ENCODE measurements at regions not wholly inside any gene's neighbourhood (a gene's known extent, or its start where the extent isn't known, plus 50 kb on each side); places are given as distances from the start of the nearest gene placed in this dataset.
"Not testable (repeated sequence)": the region's sequence is repeated elsewhere in the genome, so short reads cannot be mapped to it uniquely, and the experiment has no call there.

GRCh38 chr12:94831081-94831751, 172.3 kb downstream of the NDUFA12 start:
- Histone ChIP-seq H3K4me1 (ENCODE audit: control insufficient read depth in 1 of 2, insufficient read depth in 2 of 2, low read length in 2 of 2) (no peaks in the 10 kb centered on the region), H3K36me3 (ENCODE audit: control insufficient read depth in 1 of 2, insufficient read depth in 2 of 2, low read length in 1 of 2) (no peaks in the 10 kb centered on the region), H3K9me3 (ENCODE audit: control insufficient read depth, low read length) (no peaks in the 10 kb centered on the region), H3K27ac (ENCODE audit: low read depth in 1 of 2, low read length in 2 of 2) (no peak overlapping the region), H3K4me3 (ENCODE audit: low read length in 2 of 2) (no peak overlapping the region), H3K27me3 (ENCODE audit: control insufficient read depth in 1 of 2, insufficient read depth in 2 of 2, low read length in 1 of 2) (no peaks in the 10 kb centered on the region)
- DNase-seq (no peak), ATAC-seq (ENCODE audit: low FRiP score) (no peak)
- intact Hi-C loops (cut with DNase I) = no loop called here
- WGBS, 2 donors = 84 to 89% methylated on average over 9 of the region's 9 CpGs

DNA sequence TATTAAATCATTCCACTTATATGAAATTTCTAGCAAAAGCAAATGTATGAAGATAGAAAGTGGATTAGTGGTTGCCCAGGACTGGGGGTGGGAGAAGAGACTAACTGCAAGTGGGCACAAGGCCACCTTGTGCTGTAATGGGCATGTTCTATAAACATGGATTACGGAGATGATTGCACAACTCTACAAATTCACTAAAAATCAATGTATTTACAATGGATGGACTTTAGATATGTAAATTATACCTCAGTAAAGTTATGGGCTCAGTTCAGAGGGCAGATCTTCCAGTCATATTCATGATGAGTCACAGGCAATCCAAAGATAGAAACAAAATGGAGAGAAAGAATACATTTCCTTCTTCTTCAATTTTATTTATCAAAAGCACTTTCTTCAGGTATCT, 173.9 kb downstream of the NDUFA12 start:
- DNase-seq (no peak), ATAC-seq (ENCODE audit: low FRiP score) (no peak)
- intact Hi-C loops (cut with DNase I) = no loop called here
- Histone ChIP-seq H3K27ac (ENCODE audit: low read depth in 1 of 2, low read length in 2 of 2) (no peak overlapping the region), H3K36me3 (ENCODE audit: control insufficient read depth in 1 of 2, insufficient read depth in 2 of 2, low read length in 1 of 2) (no peaks in the 10 kb centered on the region), H3K4me1 (ENCODE audit: control insufficient read depth in 1 of 2, insufficient read depth in 2 of 2, low read length in 2 of 2) (no peaks in the 10 kb centered on the region), H3K27me3 (ENCODE audit: control insufficient read depth in 1 of 2, insufficient read depth in 2 of 2, low read length in 1 of 2) (no peaks in the 10 kb centered on the region), H3K4me3 (ENCODE audit: low read length in 2 of 2) (no peak overlapping the region), H3K9me3 (ENCODE audit: control insufficient read depth, low read length) (no peaks in the 10 kb centered on the region)
- WGBS, 2 donors = 91 to 97% methylated on average over 1 of the region's 1 CpG

DNA sequence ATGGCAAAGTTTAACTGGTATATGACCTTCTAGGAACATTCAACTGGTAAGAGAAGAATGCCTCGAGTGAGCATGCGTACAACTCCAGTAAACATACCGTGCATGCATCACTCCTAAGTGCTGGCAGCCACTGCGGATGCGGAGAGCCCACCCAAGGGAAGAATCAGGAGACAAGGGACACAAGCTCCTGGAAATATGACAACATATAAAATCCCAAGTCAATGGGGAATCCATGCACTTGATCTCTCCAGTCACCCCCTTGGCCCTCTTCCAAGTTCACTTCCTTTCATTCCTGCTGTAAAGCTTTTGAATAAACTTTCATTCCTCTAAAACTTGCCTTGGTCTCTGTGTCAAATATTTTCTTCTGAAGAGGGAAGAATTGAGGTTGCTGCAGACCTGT, 168.7 kb upstream of the TMCC3 start:
- H3K4me3 ChIP-seq (ENCODE audit: low read length in 2 of 2) = no peak overlapping the region
- no peaks in the 10 kb centered on the region for H3K36me3 ChIP-seq (ENCODE audit: control insufficient read depth in 1 of 2, insufficient read depth in 2 of 2, low read length in 1 of 2)
- H3K27me3 ChIP-seq (ENCODE audit: control insufficient read depth in 1 of 2, insufficient read depth in 2 of 2, low read length in 1 of 2) = no peaks in the 10 kb centered on the region
- no peaks in the 10 kb centered on the region for H3K4me1 ChIP-seq (ENCODE audit: control insufficient read depth in 1 of 2, insufficient read depth in 2 of 2, low read length in 2 of 2)
- WGBS, 2 donors = 70 to 81% methylated on average over 5 of the region's 5 CpGs
- DNase-seq = no peak
- ATAC-seq (ENCODE audit: low FRiP score) = no peak
- no peak overlapping the region for H3K27ac ChIP-seq (ENCODE audit: low read depth in 1 of 2, low read length in 2 of 2)
- peaks cover 1% of the 10 kb centered on the region for H3K9me3 ChIP-seq (ENCODE audit: control insufficient read depth, low read length)
- intact Hi-C loops (cut with DNase I) = no loop called here

DNA sequence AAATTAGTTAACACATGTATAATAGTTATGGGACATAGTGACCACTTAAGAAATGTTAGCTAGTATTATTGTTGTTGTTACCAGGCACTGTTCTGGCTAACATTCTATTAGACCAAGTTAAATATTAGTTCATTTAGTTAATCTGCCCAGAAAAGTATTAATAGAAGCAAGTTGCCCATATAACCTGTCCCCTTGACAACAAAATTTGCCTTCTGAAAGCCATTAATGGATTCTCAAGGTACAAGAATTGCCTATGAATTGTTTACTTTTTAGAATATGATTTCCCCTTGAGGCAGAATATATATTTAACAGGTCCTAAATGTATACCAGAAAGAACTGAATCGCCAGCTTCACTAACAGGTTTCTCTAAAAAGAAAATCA, 167.3 kb upstream of the TMCC3 start:
- Histone ChIP-seq H3K4me3 (ENCODE audit: low read length in 2 of 2) (no peak overlapping the region), H3K9me3 (ENCODE audit: control insufficient read depth, low read length) (peaks cover 1% of the 10 kb centered on the region), H3K4me1 (ENCODE audit: control insufficient read depth in 1 of 2, insufficient read depth in 2 of 2, low read length in 2 of 2) (no peaks in the 10 kb centered on the region), H3K27me3 (ENCODE audit: control insufficient read depth in 1 of 2, insufficient read depth in 2 of 2, low read length in 1 of 2) (no peaks in the 10 kb centered on the region), H3K36me3 (ENCODE audit: control insufficient read depth in 1 of 2, insufficient read depth in 2 of 2, low read length in 1 of 2) (no peaks in the 10 kb centered on the region), H3K27ac (ENCODE audit: low read depth in 1 of 2, low read length in 2 of 2) (no peak overlapping the region)
- no peak for DNase-seq
- no peak for ATAC-seq (ENCODE audit: low FRiP score)
- 86 to 92% methylated on average over 1 of the region's 1 CpG for WGBS, 2 donors
- intact Hi-C loops (cut with DNase I) = no loop called here

GRCh38 chr12:94817201-94817600, 166.8 kb upstream of the TMCC3 start:
- H3K9me3 ChIP-seq (ENCODE audit: control insufficient read depth, low read length); DNase-seq; intact Hi-C loops (cut with DNase I); H3K4me3 ChIP-seq (ENCODE audit: low read length in 2 of 2); H3K27ac ChIP-seq (ENCODE audit: low read depth in 1 of 2, low read length in 2 of 2); H3K36me3 ChIP-seq (ENCODE audit: control insufficient read depth in 1 of 2, insufficient read depth in 2 of 2, low read length in 1 of 2); H3K4me1 ChIP-seq (ENCODE audit: control insufficient read depth in 1 of 2, insufficient read depth in 2 of 2, low read length in 2 of 2); H3K27me3 ChIP-seq (ENCODE audit: control insufficient read depth in 1 of 2, insufficient read depth in 2 of 2, low read length in 1 of 2); ATAC-seq (ENCODE audit: low FRiP score): not testable (repeated sequence)
- WGBS, 2 donors = 86 to 89% methylated on average over 15 of the region's 15 CpGs

DNA sequence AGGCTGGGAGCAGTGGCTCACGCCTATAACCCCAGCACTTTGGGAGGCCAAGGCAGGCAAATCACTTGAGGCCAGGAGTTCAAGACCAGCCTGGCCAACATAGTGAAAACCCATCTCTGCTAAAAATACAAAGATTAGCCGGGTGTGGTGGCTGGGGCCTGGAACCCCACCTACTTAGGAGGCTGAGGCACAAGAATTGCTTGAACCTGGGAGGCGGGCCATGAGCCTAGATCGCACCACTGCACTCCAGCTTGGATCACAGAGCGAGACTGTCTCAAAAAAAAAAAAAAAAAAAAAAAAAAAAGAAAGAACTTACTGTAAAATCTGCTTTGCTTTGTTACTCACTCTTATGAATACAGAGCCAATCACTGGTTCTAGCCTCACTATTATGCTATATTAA, 166.4 kb upstream of the TMCC3 start:
- H3K27me3 ChIP-seq (ENCODE audit: control insufficient read depth in 1 of 2, insufficient read depth in 2 of 2, low read length in 1 of 2); H3K27ac ChIP-seq (ENCODE audit: low read depth in 1 of 2, low read length in 2 of 2); DNase-seq; H3K9me3 ChIP-seq (ENCODE audit: control insufficient read depth, low read length); H3K36me3 ChIP-seq (ENCODE audit: control insufficient read depth in 1 of 2, insufficient read depth in 2 of 2, low read length in 1 of 2); H3K4me1 ChIP-seq (ENCODE audit: control insufficient read depth in 1 of 2, insufficient read depth in 2 of 2, low read length in 2 of 2); ATAC-seq (ENCODE audit: low FRiP score); intact Hi-C loops (cut with DNase I); H3K4me3 ChIP-seq (ENCODE audit: low read length in 2 of 2): not testable (repeated sequence)
- 77 to 78% methylated on average over 5 of the region's 5 CpGs for WGBS, 2 donors

DNA sequence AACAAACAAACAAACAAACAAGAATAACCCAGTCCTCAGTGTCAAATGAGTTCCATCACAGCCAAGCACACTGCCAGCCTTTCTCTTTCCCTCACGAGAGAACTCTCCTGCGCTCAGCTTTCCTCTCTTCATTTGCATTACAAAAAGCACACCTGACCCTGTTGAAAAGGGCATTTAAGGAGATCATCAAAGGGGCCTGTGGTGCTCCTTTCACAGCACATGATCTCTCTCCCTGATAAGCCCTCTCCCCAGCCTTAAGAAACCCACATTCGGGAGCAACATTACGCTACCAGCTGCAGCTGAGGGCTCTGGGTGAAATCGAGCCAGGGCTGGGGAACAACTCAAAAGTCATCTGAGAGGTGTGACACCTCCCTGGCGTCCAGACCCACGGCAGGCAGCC, 165.6 kb upstream of the TMCC3 start:
- H3K36me3 ChIP-seq (ENCODE audit: control insufficient read depth in 1 of 2, insufficient read depth in 2 of 2, low read length in 1 of 2) = no peaks in the 10 kb centered on the region
- H3K9me3 ChIP-seq (ENCODE audit: control insufficient read depth, low read length) = peaks cover 3% of the 10 kb centered on the region
- intact Hi-C loops (cut with DNase I) = no loop called here
- 48 to 49% methylated on average over 7 of the region's 7 CpGs for WGBS, 2 donors
- H3K4me1 ChIP-seq (ENCODE audit: control insufficient read depth in 1 of 2, insufficient read depth in 2 of 2, low read length in 2 of 2) = no peaks in the 10 kb centered on the region
- no peak for DNase-seq
- no peak overlapping the region for H3K4me3 ChIP-seq (ENCODE audit: low read length in 2 of 2)
- H3K27ac ChIP-seq (ENCODE audit: low read depth in 1 of 2, low read length in 2 of 2) = no peak overlapping the region
- no peaks in the 10 kb centered on the region for H3K27me3 ChIP-seq (ENCODE audit: control insufficient read depth in 1 of 2, insufficient read depth in 2 of 2, low read length in 1 of 2)
- ATAC-seq (ENCODE audit: low FRiP score) = no peak

GRCh38 chr12:94815450-94815849, 165.1 kb upstream of the TMCC3 start:
- no peaks in the 10 kb centered on the region for H3K4me1 ChIP-seq (ENCODE audit: control insufficient read depth in 1 of 2, insufficient read depth in 2 of 2, low read length in 2 of 2)
- DNase-seq (no peak), ATAC-seq (ENCODE audit: low FRiP score) (no peak)
- WGBS, 2 donors = 92 to 94% methylated on average over 2 of the region's 2 CpGs
- no peak overlapping the region for H3K4me3 ChIP-seq (ENCODE audit: low read length in 2 of 2)
- intact Hi-C loops (cut with DNase I) = no loop called here
- H3K36me3 ChIP-seq (ENCODE audit: control insufficient read depth in 1 of 2, insufficient read depth in 2 of 2, low read length in 1 of 2) = no peaks in the 10 kb centered on the region
- no peak overlapping the region for H3K27ac ChIP-seq (ENCODE audit: low read depth in 1 of 2, low read length in 2 of 2)
- H3K9me3 ChIP-seq (ENCODE audit: control insufficient read depth, low read length) = peaks cover 3% of the 10 kb centered on the region
- no peaks in the 10 kb centered on the region for H3K27me3 ChIP-seq (ENCODE audit: control insufficient read depth in 1 of 2, insufficient read depth in 2 of 2, low read length in 1 of 2)

DNA sequence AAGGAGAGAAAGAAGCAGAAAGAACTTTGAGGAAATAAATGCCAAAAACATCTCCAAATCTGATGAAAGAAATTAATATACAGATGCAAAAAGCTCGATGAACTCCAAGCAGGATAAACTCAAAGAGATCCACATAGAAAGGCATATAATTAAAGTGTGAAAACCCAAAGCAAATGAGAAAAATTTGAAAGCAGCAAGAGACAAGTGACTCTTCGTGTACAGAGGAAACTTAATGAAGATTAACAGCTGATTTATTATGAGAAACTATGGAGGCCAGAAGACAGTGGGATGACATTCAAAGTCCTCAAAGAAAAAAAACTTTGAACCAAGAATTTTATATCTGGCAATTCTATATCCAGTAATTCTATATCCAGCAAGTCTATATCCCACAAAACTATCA, 163.0 kb upstream of the TMCC3 start:
- DNase-seq = no peak
- intact Hi-C loops (cut with DNase I) = no loop called here

More for the DNA sequence above, 163.0 kb upstream of the TMCC3 start:
- no peak overlapping the region for H3K4me3 ChIP-seq (ENCODE audit: low read length in 2 of 2)
- no peak for ATAC-seq (ENCODE audit: low FRiP score)
- no peak overlapping the region for H3K27ac ChIP-seq (ENCODE audit: low read depth in 1 of 2, low read length in 2 of 2)
- peaks cover 5% of the 10 kb centered on the region for H3K9me3 ChIP-seq (ENCODE audit: control insufficient read depth, low read length)
- 35 to 36% methylated on average over 2 of the region's 2 CpGs for WGBS, 2 donors
- H3K36me3 ChIP-seq (ENCODE audit: control insufficient read depth in 1 of 2, insufficient read depth in 2 of 2, low read length in 1 of 2) = no peaks in the 10 kb centered on the region
- H3K4me1 ChIP-seq (ENCODE audit: control insufficient read depth in 1 of 2, insufficient read depth in 2 of 2, low read length in 2 of 2) = no peaks in the 10 kb centered on the region
- peaks cover 0 to 2% of the 10 kb centered on the region in 2 donors for H3K27me3 ChIP-seq (ENCODE audit: control insufficient read depth in 1 of 2, insufficient read depth in 2 of 2, low read length in 1 of 2)
